Prostate gland (tissue), 2 donors: ENCODE measurements at regions not wholly inside any gene's neighbourhood (a gene's known extent, or its start where the extent isn't known, plus 50 kb on each side); places are given as distances from the start of the nearest gene placed in this dataset.

ENCODE experiments used
- DNase-seq: peaks from one replicate; pipeline ENCODE4 v3.0.0-alpha.2; 2019; ENCODE audit warnings: low spot score
- H3K27ac ChIP-seq, 2 donors: fragments of 200-600 bp; sonication (generic); 2 replicates each; pipeline ENCODE4 v1.5.1; 2017 to 2019
- H3K27me3 ChIP-seq: fragments of 200-600 bp; sonication (generic); replicated peaks from 2 replicates; pipeline ENCODE4 v1.5.1; 2019; ENCODE audit not compliant: insufficient read depth
- H3K36me3 ChIP-seq, 2 donors: fragments of 200-600 bp; sonication (generic); 1 replicate in 1 of 2; 2 replicates in 1 of 2; pipeline versions ENCODE4 v1.5.1 to v1.8.1; 2017 to 2019
- H3K4me1 ChIP-seq: fragments of 200-600 bp; sonication (generic); replicated peaks from 2 replicates; pipeline ENCODE4 v1.5.1; 2019
- H3K4me3 ChIP-seq, 2 donors: fragments of 200-600 bp; sonication (generic); 2 replicates each; pipeline ENCODE4 v1.5.1; 2017 to 2019
- H3K9me3 ChIP-seq: fragments of 200-600 bp; sonication (generic); 2 replicates; pipeline ENCODE4 v1.5.1; 2017
- POLR2A ChIP-seq: fragments of 450-650 bp; IDR thresholded peaks from one replicate; pipeline ENCODE4 v1.6.1; 2016; ENCODE audit warnings: antibody characterized with exemption, mild to moderate bottlenecking
- POLR2AphosphoS5 ChIP-seq: sonication (generic); formaldehyde crosslinking; IDR thresholded peaks from one replicate; pipeline ENCODE4 v1.6.1; 2017; ENCODE audit warnings: antibody characterized with exemption
- WGBS: methylation state at CpG from one replicate; pipeline ENCODE4 v1.1.5; 2018; 5-methylcytosine and 5-hydroxymethylcytosine counted together
- intact Hi-C: fragments of 100-400 bp; cut with DNase I; formaldehyde crosslinking; loops from one replicate; pipeline ENCODE4 v1.14.2; 2022
- TF ChIP-seq, protein P1 (sequence below), 4 experiments: fragments of 200-600 bp in 2 of 4; fragments of 450-650 bp in 2 of 4; sonication (generic) in 2 of 4; IDR thresholded peaks; 1 replicate in 3 of 4; 2 replicates in 1 of 4; pipeline ENCODE4 v1.5.1; 2016 to 2019; ENCODE audit warnings: antibody characterized with exemption in 4 of 4, mild to moderate bottlenecking in 2 of 4, moderate library complexity in 2 of 4

DNA sequence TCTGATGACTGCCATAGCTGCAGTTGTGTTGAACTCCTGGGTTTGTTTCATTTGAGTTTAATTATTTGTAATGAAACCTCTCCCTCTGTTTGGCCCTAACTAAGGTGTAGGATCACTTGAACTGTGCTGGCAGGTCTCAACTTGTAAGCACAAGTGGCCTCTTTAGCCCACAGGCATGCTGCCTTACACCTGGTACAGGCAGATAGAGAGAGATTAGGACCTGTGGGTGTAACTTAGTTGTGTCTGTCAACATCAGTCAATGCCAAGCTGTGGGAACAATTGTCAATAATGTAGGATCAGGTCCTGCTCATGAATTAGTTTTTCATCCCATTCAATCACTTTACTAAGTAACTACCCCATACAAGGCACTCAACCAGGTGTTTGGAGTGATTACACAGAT, 263.0 kb upstream of the G2E3 start:
- Histone ChIP-seq H3K36me3 (no peaks in the 10 kb centered on the region), H3K9me3 (no peaks in the 10 kb centered on the region), H3K4me3 (no peak overlapping the region), H3K4me1 (no peaks in the 10 kb centered on the region), H3K27ac (no peak overlapping the region), H3K27me3 (no peaks in the 10 kb centered on the region)
- no peak for TF ChIP-seq POLR2AphosphoS5
- TF ChIP-seq POLR2A = no peak
- TF ChIP-seq, protein P1, sequence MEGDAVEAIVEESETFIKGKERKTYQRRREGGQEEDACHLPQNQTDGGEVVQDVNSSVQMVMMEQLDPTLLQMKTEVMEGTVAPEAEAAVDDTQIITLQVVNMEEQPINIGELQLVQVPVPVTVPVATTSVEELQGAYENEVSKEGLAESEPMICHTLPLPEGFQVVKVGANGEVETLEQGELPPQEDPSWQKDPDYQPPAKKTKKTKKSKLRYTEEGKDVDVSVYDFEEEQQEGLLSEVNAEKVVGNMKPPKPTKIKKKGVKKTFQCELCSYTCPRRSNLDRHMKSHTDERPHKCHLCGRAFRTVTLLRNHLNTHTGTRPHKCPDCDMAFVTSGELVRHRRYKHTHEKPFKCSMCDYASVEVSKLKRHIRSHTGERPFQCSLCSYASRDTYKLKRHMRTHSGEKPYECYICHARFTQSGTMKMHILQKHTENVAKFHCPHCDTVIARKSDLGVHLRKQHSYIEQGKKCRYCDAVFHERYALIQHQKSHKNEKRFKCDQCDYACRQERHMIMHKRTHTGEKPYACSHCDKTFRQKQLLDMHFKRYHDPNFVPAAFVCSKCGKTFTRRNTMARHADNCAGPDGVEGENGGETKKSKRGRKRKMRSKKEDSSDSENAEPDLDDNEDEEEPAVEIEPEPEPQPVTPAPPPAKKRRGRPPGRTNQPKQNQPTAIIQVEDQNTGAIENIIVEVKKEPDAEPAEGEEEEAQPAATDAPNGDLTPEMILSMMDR (IDR thresholded peaks at IDR 0.05) = no peak
- intact Hi-C loops = no loop called here
- DNase-seq = no peak

GRCh38 chr14:30296931-30297405, 262.0 kb upstream of the G2E3 start:
- Histone ChIP-seq H3K4me3 (no peak overlapping the region), H3K4me1 (no peaks in the 10 kb centered on the region), H3K27ac (no peak overlapping the region), H3K36me3 (no peaks in the 10 kb centered on the region), H3K27me3 (no peaks in the 10 kb centered on the region), H3K9me3 (no peaks in the 10 kb centered on the region)
- intact Hi-C loops = no loop called here
- TF ChIP-seq POLR2A (no peak), POLR2AphosphoS5 (no peak)
- TF ChIP-seq, protein P1 (IDR thresholded peaks at IDR 0.05) = no peak
- DNase-seq = no peak
- 89% methylated on average over 11 of the region's 11 CpGs for WGBS

DNA sequence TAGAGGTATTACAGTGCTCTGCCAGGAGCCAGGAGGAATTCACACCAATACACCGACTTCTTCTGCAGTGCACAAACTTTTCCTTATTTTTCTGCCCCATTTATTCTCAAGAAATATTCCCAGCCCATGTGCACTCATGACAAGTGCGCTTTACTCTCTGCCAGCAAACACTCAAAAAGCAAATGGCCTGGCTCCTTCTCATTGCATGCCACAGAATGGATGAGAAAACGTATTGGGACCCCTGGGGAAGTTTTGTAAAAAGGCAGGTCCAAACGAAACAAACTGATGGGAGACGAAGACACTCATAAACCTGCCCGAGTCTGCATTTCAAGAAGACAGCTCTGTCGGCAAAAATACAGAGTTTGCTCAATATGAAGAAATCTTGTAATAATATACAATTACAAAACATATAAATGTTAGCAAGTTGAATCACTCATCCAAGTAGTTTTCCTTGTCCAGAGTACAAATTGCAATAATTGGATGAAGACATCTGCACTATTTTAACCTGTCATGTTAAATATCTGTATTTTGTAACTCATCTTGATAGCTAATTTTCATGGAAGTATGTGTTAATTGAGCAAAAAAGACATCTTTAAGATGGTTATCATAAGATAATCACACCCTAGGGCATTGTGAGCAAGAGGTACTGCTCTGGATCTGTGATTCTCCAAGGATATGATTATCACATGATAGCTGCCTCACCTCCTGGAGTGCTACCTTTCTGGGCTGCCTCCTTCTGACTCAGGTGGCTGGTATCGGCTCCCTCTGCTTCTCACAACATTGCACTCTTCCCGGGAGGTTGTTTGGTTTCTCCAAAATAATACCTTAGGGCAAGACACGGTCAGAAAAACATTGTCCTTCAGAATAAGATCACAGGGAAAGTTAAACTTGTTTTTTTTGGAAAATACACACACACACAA, 260.8 kb upstream of the G2E3 start:
- WGBS = 49% methylated on average over 10 of the region's 10 CpGs
- DNase-seq = no peak
- TF ChIP-seq POLR2AphosphoS5 (no peak), POLR2A (no peak)
- TF ChIP-seq, protein P1 (IDR thresholded peaks at IDR 0.05) = no peak
- Histone ChIP-seq H3K27me3 (no peaks in the 10 kb centered on the region), H3K36me3 (no peaks in the 10 kb centered on the region), H3K27ac (no peak overlapping the region), H3K4me3 (no peak overlapping the region), H3K4me1 (no peaks in the 10 kb centered on the region), H3K9me3 (no peaks in the 10 kb centered on the region)
- intact Hi-C loops = no loop called here

DNA sequence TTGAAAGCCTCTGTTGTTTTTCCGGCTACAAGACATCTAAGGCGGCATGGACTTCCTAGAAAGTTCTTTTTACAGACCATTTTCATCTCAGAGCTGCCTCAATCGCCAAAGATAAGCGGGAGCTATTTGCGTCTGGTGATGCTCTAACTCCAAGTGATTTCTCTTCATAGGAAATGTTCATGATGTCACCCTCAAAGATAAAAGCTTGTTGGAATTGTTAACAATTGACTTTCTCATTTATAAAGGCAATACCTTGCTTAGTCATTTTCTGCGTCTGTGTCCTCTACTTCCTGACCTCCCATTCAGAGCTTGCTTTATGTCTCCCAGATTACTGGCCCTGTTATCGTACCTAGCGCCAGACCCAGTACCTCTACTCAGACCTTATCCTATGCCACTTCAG, 259.0 kb upstream of the G2E3 start:
- no peaks in the 10 kb centered on the region for H3K27me3 ChIP-seq
- no peaks in the 10 kb centered on the region for H3K4me1 ChIP-seq
- TF ChIP-seq, protein P1 (IDR thresholded peaks at IDR 0.05) = no peak
- no peak for TF ChIP-seq POLR2A
- no peak overlapping the region for H3K4me3 ChIP-seq
- no peaks in the 10 kb centered on the region for H3K36me3 ChIP-seq
- intact Hi-C loops = no loop called here
- 89% methylated on average over 8 of the region's 8 CpGs for WGBS
- no peaks in the 10 kb centered on the region for H3K9me3 ChIP-seq
- no peak overlapping the region for H3K27ac ChIP-seq
- no peak for DNase-seq

DNA sequence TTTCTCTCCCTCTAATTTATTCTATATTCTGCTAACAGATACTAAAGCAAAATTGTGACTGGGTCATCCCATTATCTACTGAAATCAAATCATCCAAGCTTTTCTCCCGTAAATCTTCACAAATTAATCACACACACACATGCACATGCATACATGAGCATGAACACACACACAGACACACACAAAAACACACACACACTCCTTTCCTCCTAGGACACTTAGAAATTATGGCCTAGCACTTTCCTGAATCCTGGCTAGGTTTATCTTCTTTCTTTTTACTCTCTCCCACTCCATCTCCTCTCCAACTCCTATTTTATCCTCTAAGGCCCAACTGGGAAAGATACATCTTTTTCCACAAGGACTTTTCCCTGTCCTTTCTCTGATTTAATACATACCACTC, 255.6 kb upstream of the G2E3 start:
- intact Hi-C loops = no loop called here
- no peaks in the 10 kb centered on the region for H3K27me3 ChIP-seq
- no peaks in the 10 kb centered on the region for H3K9me3 ChIP-seq
- DNase-seq = no peak
- H3K4me1 ChIP-seq = no peaks in the 10 kb centered on the region
- TF ChIP-seq POLR2A (no peak), POLR2AphosphoS5 (no peak)
- TF ChIP-seq, protein P1 (IDR thresholded peaks at IDR 0.05) = no peak
- WGBS = 89% methylated on average over 1 of the region's 1 CpG
- no peak overlapping the region for H3K27ac ChIP-seq
- no peaks in the 10 kb centered on the region for H3K36me3 ChIP-seq
- no peak overlapping the region for H3K4me3 ChIP-seq
